Neural progenitor cell (in vitro differentiated cells): ENCODE measurements at regions not wholly inside any gene's neighbourhood (a gene's known extent, or its start where the extent isn't known, plus 50 kb on each side); places are given as distances from the start of the nearest gene placed in this dataset.

ENCODE experiments used
- CTCF ChIP-seq: fragments of 200-600 bp; sonication (generic); IDR thresholded peaks from 2 replicates; pipeline ENCODE4 v1.5.1; 2017; ENCODE audit warnings: antibody characterized with exemption, mild to moderate bottlenecking
- EZH2 ChIP-seq: fragments of 200-600 bp; sonication (generic); IDR thresholded peaks from 2 replicates; pipeline ENCODE4 v1.6.1; 2017; ENCODE audit warnings: antibody characterized with exemption, mild to moderate bottlenecking, moderate library complexity
- EZH2phosphoT487 ChIP-seq: fragments of 200-600 bp; sonication (generic); IDR thresholded peaks from 2 replicates; pipeline ENCODE4 v1.6.1; 2017; ENCODE audit warnings: antibody characterized with exemption

- no peak for TF ChIP-seq CTCF
- no peak for TF ChIP-seq EZH2phosphoT487
- no peak for TF ChIP-seq EZH2
Observed at GRCh38 chr9:108040783-108041182, 551.2 kb upstream of the KLF4 start.
